ENCODE measurements at regions not wholly inside any gene's neighbourhood (a gene's known extent, or its start where the extent isn't known, plus 50 kb on each side); places are given as distances from the start of the nearest gene placed in this dataset.

- TF ChIP-seq CTCF (IDR thresholded peaks at IDR 0.05; ENCODE audit: insufficient read depth, low read length, poor library complexity, severe bottlenecking) (no peak), EZH2phosphoT487 (conservative IDR thresholded peaks at IDR 0.05; ENCODE audit: low read length) (no peak)
Measured at GRCh38 chr1:68359045-68359444, 90.7 kb downstream of the RPE65 start.
